ENCODE measurements at regions not wholly inside any gene's neighbourhood (a gene's known extent, or its start where the extent isn't known, plus 50 kb on each side); places are given as distances from the start of the nearest gene placed in this dataset.

GRCh38 chr1:192747301-192747700, 61.5 kb upstream of the RGS2 start:
- TF ChIP-seq, protein P1, sequence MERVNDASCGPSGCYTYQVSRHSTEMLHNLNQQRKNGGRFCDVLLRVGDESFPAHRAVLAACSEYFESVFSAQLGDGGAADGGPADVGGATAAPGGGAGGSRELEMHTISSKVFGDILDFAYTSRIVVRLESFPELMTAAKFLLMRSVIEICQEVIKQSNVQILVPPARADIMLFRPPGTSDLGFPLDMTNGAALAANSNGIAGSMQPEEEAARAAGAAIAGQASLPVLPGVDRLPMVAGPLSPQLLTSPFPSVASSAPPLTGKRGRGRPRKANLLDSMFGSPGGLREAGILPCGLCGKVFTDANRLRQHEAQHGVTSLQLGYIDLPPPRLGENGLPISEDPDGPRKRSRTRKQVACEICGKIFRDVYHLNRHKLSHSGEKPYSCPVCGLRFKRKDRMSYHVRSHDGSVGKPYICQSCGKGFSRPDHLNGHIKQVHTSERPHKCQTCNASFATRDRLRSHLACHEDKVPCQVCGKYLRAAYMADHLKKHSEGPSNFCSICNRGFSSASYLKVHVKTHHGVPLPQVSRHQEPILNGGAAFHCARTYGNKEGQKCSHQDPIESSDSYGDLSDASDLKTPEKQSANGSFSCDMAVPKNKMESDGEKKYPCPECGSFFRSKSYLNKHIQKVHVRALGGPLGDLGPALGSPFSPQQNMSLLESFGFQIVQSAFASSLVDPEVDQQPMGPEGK (CRISPR knock-in tag; IDR thresholded peaks at IDR 0.05; ENCODE audit: borderline replicate concordance), result no peak
- no peak for TF ChIP-seq GLIS3 (CRISPR knock-in tag; IDR thresholded peaks at IDR 0.05)
- TF ChIP-seq CSRNP3 (CRISPR knock-in tag; IDR thresholded peaks at IDR 0.05), result no peak
- no peak for TF ChIP-seq TOX (CRISPR knock-in tag; IDR thresholded peaks at IDR 0.05; ENCODE audit: borderline replicate concordance)
- TF ChIP-seq OSR1 (CRISPR knock-in tag; IDR thresholded peaks at IDR 0.05), result no peak
- no peak for TF ChIP-seq ESRRG (CRISPR knock-in tag; IDR thresholded peaks at IDR 0.05)
- no peak for TF ChIP-seq ZNF8 (CRISPR knock-in tag; IDR thresholded peaks at IDR 0.05)
- no peak for TF ChIP-seq TCF4 (CRISPR knock-in tag; IDR thresholded peaks at IDR 0.05; ENCODE audit: borderline replicate concordance)
